Neuronal stem cell (in vitro differentiated cells): ENCODE measurements at regions not wholly inside any gene's neighbourhood (a gene's known extent, or its start where the extent isn't known, plus 50 kb on each side); places are given as distances from the start of the nearest gene placed in this dataset.

ENCODE experiments used
- DNase-seq: peaks from one replicate; pipeline ENCODE4 v3.0.0-alpha.2; 2013; ENCODE audit warnings: low spot score
- H2AFZ ChIP-seq: one replicate; pipeline ENCODE4 v1.6.1; 2013; ENCODE audit warnings: mild to moderate bottlenecking, low read length, inconsistent platforms
- H2AK5ac ChIP-seq: 2 replicates; pipeline ENCODE4 v1.6.1; 2013; ENCODE audit warnings: low read depth, mild to moderate bottlenecking, inconsistent platforms, low read length, moderate library complexity, mixed read lengths
- H2BK120ac ChIP-seq: 2 replicates; pipeline ENCODE4 v1.6.1; 2013; ENCODE audit warnings: low read depth, mild to moderate bottlenecking, inconsistent platforms, low read length, moderate library complexity, mixed read lengths
- H2BK12ac ChIP-seq: one replicate; pipeline ENCODE4 v1.6.1; 2013; ENCODE audit warnings: low read length, inconsistent platforms
- H2BK15ac ChIP-seq: 2 replicates; pipeline ENCODE4 v1.6.1; 2013; ENCODE audit warnings: mild to moderate bottlenecking, low read length, inconsistent platforms, mixed read lengths
- H2BK5ac ChIP-seq: one replicate; pipeline ENCODE4 v1.6.1; 2013; ENCODE audit warnings: inconsistent platforms, mild to moderate bottlenecking, low read length, moderate library complexity
- H3K14ac ChIP-seq: one replicate; pipeline ENCODE4 v1.6.1; 2013; ENCODE audit warnings: low read length, inconsistent platforms
- H3K18ac ChIP-seq: 2 replicates; pipeline ENCODE4 v1.6.1; 2013; ENCODE audit warnings: low read length, inconsistent platforms
- H3K23ac ChIP-seq: 2 replicates; pipeline ENCODE4 v1.6.1; 2013; ENCODE audit warnings: low read depth, mild to moderate bottlenecking, mixed read lengths, low read length, inconsistent platforms; ENCODE audit not compliant: poor library complexity
- H3K27ac ChIP-seq: replicated peaks from 3 replicates; pipeline ENCODE4 v1.5.1; 2013; ENCODE audit warnings: low read length, inconsistent platforms
- H3K27me3 ChIP-seq, 3 experiments: 2 replicates each; pipeline ENCODE4 v1.6.1; 2013; ENCODE audit warnings: low read length in 3 of 3, mild to moderate bottlenecking in 2 of 3, inconsistent platforms in 1 of 3, low read depth in 1 of 3, mixed read lengths in 1 of 3, moderate library complexity in 1 of 3; ENCODE audit not compliant: control insufficient read depth in 3 of 3, insufficient read depth in 3 of 3
- H3K36me3 ChIP-seq, 2 donors: replicated peaks in 1 of 2; 2 replicates each; pipeline ENCODE4 v1.6.1; 2013; ENCODE audit warnings: low read length in 2 of 2; ENCODE audit not compliant: control insufficient read depth in 2 of 2, insufficient read depth in 2 of 2
- H3K4ac ChIP-seq: 2 replicates; pipeline ENCODE4 v1.6.1; 2013; ENCODE audit warnings: inconsistent platforms, mild to moderate bottlenecking, low read length, moderate library complexity
- H3K4me1 ChIP-seq, 2 donors: 1 replicate in 1 of 2; 2 replicates in 1 of 2; pipeline ENCODE4 v1.6.1; 2013; ENCODE audit warnings: low read length in 2 of 2, low read depth in 1 of 2; ENCODE audit not compliant: control insufficient read depth in 2 of 2, insufficient read depth in 1 of 2
- H3K4me2 ChIP-seq: one replicate; pipeline ENCODE4 v1.6.1; 2013; ENCODE audit warnings: mild to moderate bottlenecking, low read length, inconsistent platforms; ENCODE audit not compliant: insufficient read depth, poor library complexity, severe bottlenecking
- H3K4me3 ChIP-seq, 2 donors: 2 replicates each; pipeline ENCODE4 v1.5.1; 2013; ENCODE audit warnings: low read length in 2 of 2, mild to moderate bottlenecking in 2 of 2, inconsistent platforms in 1 of 2, moderate library complexity in 1 of 2
- H3K79me1 ChIP-seq: one replicate; pipeline ENCODE4 v1.6.1; 2013; ENCODE audit warnings: low read depth, mild to moderate bottlenecking, inconsistent platforms, low read length, moderate library complexity
- H3K9ac ChIP-seq: one replicate; pipeline ENCODE4 v1.6.1; 2013; ENCODE audit warnings: mild to moderate bottlenecking, low read depth, low read length, inconsistent platforms; ENCODE audit not compliant: poor library complexity
- H3K9me3 ChIP-seq, 2 donors: replicated peaks in 1 of 2; 2 replicates each; pipeline versions ENCODE3 to v1.6.1; 2013; ENCODE audit warnings: low read length in 2 of 2, mild to moderate bottlenecking in 2 of 2, inconsistent platforms in 1 of 2, low read depth in 1 of 2, mixed read lengths in 1 of 2, moderate library complexity in 1 of 2; ENCODE audit not compliant: control insufficient read depth in 2 of 2, insufficient read depth in 1 of 2
- H4K8ac ChIP-seq: one replicate; pipeline ENCODE4 v1.6.1; 2013; ENCODE audit warnings: low read depth, mild to moderate bottlenecking, inconsistent platforms, low read length, moderate library complexity
- H4K91ac ChIP-seq: one replicate; pipeline ENCODE4 v1.6.1; 2013; ENCODE audit warnings: low read length, low read depth, mild to moderate bottlenecking, inconsistent platforms; ENCODE audit not compliant: poor library complexity
- WGBS, 2 donors: extraction: QIAGEN DNeasy Blood & Tissue Kit; methylation state at CpG; one replicate each; pipeline ENCODE4 v1.1.7; 2013; ENCODE audit warnings: missing lambda C conversion rate in 2 of 2, mixed read lengths in 1 of 2; ENCODE audit not compliant: insufficient read length in 2 of 2, insufficient replicate concordance in 1 of 2; ENCODE audit errors: extremely low coverage in 2 of 2; 5-methylcytosine and 5-hydroxymethylcytosine counted together

DNA sequence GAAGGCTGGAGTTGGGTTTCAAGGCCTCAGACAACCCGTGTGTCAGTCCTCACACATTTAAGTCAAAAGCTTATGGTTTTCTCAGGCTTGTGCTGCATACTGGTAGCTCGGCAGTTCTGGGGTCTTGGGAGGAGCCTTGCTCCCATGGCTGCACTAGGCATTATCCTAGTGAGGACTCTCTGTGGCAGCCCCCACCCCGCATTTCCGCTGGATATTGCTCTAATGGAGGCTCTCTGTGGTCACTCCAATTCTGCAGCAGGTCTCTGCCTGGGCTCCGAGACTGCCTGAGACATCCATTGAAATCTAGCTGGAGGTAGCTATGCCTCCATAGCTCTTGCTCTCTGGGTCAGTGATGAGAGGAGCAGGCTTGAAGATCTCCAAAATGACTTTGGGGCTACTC, 311.5 kb upstream of the PTGER4 start:
- no peak overlapping the region for H3K18ac ChIP-seq
- no peaks in the 10 kb centered on the region for H3K4me1 ChIP-seq
- no CpG with 5 or more reads among the region's 5 CpGs for WGBS, 2 donors
- DNase-seq, result no peak
- H2AFZ ChIP-seq, result no peak overlapping the region
- H2BK5ac ChIP-seq, result no peak overlapping the region
- no peak overlapping the region for H2BK12ac ChIP-seq
- no peaks in the 10 kb centered on the region for H3K79me1 ChIP-seq
- H4K8ac ChIP-seq, result no peak overlapping the region
- H3K4me3 ChIP-seq, result no peak overlapping the region
- no peaks in the 10 kb centered on the region for H3K36me3 ChIP-seq
- no peak overlapping the region for H3K4ac ChIP-seq
- H2BK15ac ChIP-seq, result no peak overlapping the region
- H2AK5ac ChIP-seq, result no peak overlapping the region
- no peaks in the 10 kb centered on the region for H3K9me3 ChIP-seq
- H3K27me3 ChIP-seq, result no peaks in the 10 kb centered on the region
- H3K14ac ChIP-seq, result no peak overlapping the region
- no peak overlapping the region for H3K23ac ChIP-seq
- no peak overlapping the region for H3K9ac ChIP-seq
- H3K27ac ChIP-seq, result no peak overlapping the region
- H4K91ac ChIP-seq, result no peak overlapping the region
- no peak overlapping the region for H2BK120ac ChIP-seq
- no peak overlapping the region for H3K4me2 ChIP-seq

GRCh38 chr5:40367255-40367654, 312.5 kb upstream of the PTGER4 start:
- Histone ChIP-seq H3K9me3 (no peaks in the 10 kb centered on the region), H3K4me1 (no peaks in the 10 kb centered on the region), H4K91ac (no peak overlapping the region), H2BK15ac (no peak overlapping the region), H3K4me3 (no peak overlapping the region), H2BK5ac (no peak overlapping the region), H3K4me2 (no peak overlapping the region), H4K8ac (no peak overlapping the region), H2BK120ac (no peak overlapping the region), H2AK5ac (no peak overlapping the region), H3K23ac (no peak overlapping the region), H3K4ac (no peak overlapping the region), H3K27me3 (no peaks in the 10 kb centered on the region), H3K27ac (no peak overlapping the region), H3K79me1 (no peaks in the 10 kb centered on the region), H3K14ac (no peak overlapping the region), H2AFZ (no peak overlapping the region), H3K18ac (no peak overlapping the region), H3K36me3 (no peaks in the 10 kb centered on the region), H2BK12ac (no peak overlapping the region), H3K9ac (no peak overlapping the region)
- WGBS, 2 donors, result no CpG with 5 or more reads among the region's 2 CpGs
- DNase-seq, result no peak

DNA sequence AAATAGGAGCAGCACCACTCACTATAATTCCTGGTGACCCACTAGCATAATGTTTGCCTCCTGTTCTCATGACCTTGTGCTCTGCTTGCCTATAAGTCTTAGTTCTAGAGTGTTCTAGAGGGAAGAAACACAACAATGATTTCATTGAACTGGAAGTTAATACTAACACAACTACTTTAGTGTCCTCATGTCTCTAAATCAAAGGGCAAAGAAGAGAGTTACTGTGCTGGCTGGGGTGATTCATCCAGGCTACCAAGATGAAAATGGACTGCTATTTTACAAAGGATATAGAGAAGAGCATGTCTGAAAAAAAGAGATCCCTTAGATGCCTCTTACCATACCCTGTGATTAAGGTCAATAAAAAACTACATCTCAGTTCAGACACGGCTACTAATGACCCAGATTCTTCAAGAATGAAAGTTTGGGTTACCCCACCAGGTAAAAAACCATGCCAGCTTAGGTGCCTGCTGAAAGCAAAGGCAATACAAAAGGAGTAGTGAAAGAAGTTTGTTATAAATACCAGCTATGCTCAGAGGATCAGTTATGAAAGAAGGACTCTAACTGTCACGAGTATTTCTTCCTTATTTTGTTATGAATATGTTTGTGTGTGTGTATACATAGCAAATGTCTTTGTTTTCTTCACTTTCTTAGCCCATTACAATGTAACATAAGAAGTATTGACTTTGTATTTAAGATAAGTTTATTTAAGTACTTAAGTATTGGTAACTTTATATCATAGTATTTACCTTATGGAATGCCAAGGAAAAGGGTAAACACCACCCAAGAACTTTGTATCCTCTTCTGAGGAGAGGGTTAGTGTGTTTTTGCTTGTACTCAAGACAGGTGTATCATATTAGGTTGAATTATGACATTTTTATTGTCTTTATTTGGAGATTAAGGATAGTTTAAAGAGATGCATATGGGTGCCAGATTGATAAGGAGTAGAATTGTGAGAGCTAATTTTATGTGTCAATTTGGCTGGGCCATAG, 314.1 kb upstream of the PTGER4 start:
- H3K27ac ChIP-seq, result no peak overlapping the region
- no peak overlapping the region for H3K23ac ChIP-seq
- no peaks in the 10 kb centered on the region for H3K9me3 ChIP-seq
- no peak overlapping the region for H3K18ac ChIP-seq
- H3K36me3 ChIP-seq, result no peaks in the 10 kb centered on the region
- no peak overlapping the region for H2AFZ ChIP-seq
- WGBS, 2 donors, result no CpG with 5 or more reads among the region's 2 CpGs
- H2BK120ac ChIP-seq, result no peak overlapping the region
- no peak overlapping the region for H4K91ac ChIP-seq
- DNase-seq, result no peak
- H4K8ac ChIP-seq, result no peak overlapping the region
- H3K14ac ChIP-seq, result no peak overlapping the region
- no peak overlapping the region for H3K9ac ChIP-seq
- no peak overlapping the region for H2BK15ac ChIP-seq
- H3K27me3 ChIP-seq, result no peaks in the 10 kb centered on the region
- H2AK5ac ChIP-seq, result no peak overlapping the region
- no peak overlapping the region for H2BK5ac ChIP-seq
- no peak overlapping the region for H3K4me3 ChIP-seq
- H3K79me1 ChIP-seq, result no peaks in the 10 kb centered on the region
- no peaks in the 10 kb centered on the region for H3K4me1 ChIP-seq
- no peak overlapping the region for H2BK12ac ChIP-seq
- H3K4ac ChIP-seq, result no peak overlapping the region
- H3K4me2 ChIP-seq, result no peak overlapping the region

- Histone ChIP-seq H3K4me2 (no peak overlapping the region), H4K91ac (no peak overlapping the region), H3K79me1 (no peaks in the 10 kb centered on the region), H3K27ac (no peak overlapping the region), H3K14ac (no peak overlapping the region), H3K4me3 (no peak overlapping the region), H3K27me3 (no peaks in the 10 kb centered on the region), H2BK12ac (no peak overlapping the region), H3K9me3 (no peaks in the 10 kb centered on the region), H3K18ac (no peak overlapping the region), H3K4me1 (no peaks in the 10 kb centered on the region), H3K36me3 (no peaks in the 10 kb centered on the region), H2BK5ac (no peak overlapping the region), H3K4ac (no peak overlapping the region), H3K9ac (no peak overlapping the region), H2AK5ac (no peak overlapping the region), H2AFZ (no peak overlapping the region), H4K8ac (no peak overlapping the region), H2BK120ac (no peak overlapping the region), H3K23ac (no peak overlapping the region), H2BK15ac (no peak overlapping the region)
- DNase-seq, result no peak
- WGBS, 2 donors, result no CpG with 5 or more reads among the region's 3 CpGs
Measured at GRCh38 chr5:40364441-40364840, 315.3 kb upstream of the PTGER4 start.
